HG02938 (cell line): ENCODE measurements at regions not wholly inside any gene's neighbourhood (a gene's known extent, or its start where the extent isn't known, plus 50 kb on each side); places are given as distances from the start of the nearest gene placed in this dataset.
"Not testable (repeated sequence)": the region's sequence is repeated elsewhere in the genome, so short reads cannot be mapped to it uniquely, and the experiment has no call there.

ENCODE experiments used
- ATAC-seq: cut with Tn5 transposase; IDR thresholded peaks from one replicate; pipeline ENCODE4 v1.9.1; 2021; ENCODE audit warnings: mild to moderate bottlenecking, moderate library complexity; ENCODE audit not compliant: unreplicated experiment

DNA sequence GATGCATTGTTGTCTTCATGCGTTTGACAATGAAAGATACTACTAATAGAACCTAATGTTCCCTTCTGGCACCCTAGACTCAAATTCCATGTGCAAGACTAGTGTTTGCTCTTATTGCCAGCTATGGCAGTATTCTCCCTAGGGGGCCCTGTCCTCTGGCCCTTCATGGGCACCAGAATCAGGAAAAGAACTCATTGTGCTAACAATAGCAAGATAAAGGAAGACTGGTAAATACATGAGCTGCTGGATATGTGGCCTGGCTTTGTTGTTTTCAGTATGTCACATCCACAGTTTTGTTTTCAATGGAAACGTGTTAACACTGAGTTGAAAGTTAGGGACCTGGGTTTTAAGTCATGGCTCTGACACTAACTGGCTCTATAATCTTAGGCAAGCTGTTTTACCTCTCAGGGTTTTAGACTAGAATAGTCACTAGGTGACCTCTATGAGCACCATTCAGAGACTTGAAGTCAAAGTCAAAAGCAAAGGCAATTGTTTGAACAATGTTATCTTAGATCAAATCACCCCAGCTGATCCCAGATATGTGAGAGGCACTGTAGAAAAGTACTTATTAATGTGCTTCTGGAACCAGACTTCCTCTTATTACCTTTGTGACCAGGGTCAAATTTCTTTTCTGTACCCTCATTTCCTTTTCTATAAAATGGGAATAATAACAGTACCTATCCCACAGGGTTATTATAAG, 253.7 kb upstream of the DIAPH2 start:
- no peak for ATAC-seq

DNA sequence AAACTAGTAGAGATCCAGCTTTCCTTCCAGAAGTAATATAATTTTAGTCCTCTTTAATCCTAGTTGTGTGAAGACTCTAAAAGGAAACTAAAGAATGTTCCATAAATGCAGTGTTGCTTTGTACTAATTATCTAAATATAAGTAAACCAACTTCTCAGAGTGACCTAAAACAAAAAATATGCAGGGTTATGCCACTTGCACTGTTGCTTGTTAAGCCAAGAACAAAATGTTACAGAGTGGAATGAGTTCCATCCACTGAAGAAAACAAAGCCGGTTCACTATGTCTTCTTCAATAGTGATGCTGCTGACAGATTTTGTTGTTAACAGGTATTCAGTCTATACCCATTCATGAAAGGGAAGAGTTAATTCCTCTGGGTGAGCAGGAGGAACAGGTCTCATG, 252.0 kb upstream of the DIAPH2 start:
- no peak for ATAC-seq

DNA sequence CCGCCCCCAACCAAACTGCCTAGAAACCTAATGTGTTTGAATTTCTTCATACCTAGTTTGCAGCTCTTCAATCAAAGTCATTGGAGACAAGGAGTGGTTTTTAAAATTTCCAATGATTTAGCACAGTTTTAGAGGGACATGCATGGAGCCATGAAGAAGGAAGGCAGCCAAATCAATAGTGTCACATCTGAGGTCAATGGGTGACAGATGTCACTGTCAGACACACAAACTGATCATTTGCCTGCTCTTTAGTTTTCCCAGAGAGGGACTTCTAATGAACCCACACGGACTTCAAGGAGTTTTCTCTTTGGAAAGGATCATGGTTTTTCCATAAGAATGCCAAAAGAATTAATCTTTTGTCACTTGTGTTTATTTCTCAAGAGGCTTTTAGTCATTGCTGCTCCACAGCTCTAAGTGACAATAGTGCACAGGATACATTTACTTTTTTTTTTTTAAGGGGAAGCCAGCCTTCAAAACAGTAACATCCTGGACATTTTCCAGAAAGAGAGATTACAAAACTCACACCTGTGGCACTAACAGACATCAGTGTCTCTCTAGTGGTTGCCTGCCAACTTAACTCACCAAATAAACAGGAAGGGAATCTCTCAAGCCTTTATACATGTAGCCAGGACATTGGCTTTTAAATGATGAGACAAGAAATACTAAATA, 251.1 kb upstream of the DIAPH2 start:
- no peak for ATAC-seq

DNA sequence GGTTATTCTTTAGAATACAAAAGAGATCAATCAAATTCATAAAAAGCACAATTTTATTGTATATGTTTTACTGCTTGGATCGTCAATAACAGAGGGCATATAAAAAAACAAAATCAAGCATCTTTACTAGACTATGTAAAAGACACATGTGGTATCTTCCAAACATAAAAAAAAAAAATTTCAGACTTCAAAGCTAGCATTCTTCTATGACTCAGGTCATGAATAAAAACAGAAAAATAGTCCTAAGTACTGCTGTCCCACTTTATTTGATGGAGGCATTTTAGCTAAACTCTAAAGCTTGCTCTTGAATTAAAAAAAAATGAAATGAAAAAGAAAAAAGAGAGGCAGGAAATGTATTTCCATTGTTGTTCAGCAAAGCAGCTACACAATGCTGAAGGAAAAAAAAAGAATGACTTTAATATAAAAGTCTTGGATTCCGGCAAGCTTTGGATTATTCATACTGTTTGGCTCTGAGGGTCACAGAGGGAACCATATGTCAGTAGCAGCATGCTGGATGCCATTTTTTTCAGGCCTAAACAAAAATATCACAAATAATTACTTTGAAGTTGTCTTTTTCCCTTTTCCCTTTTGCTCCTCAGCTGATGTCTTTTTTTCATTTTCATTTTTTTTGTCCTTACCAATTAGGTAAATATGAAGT, 249.1 kb upstream of the DIAPH2 start:
- no peak for ATAC-seq

DNA sequence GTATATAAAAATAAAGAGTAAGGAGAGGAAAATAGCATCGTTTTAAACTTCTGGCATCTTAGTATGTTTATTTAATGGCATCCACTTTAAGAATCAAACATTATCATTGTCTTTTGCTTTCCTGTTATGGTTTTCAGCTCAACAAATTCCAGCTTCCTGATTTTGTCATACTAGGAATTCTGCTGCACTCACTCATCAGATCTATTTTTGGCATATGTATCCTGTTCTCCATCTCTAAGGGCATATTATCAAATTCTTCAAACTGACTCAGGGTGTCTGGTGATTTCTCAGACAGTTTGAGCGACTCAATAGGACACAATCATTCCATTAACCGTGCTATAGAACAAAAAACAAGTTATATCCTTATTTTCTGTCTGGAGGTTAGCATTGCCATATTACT, 248.5 kb upstream of the DIAPH2 start:
- ATAC-seq, result no peak

DNA sequence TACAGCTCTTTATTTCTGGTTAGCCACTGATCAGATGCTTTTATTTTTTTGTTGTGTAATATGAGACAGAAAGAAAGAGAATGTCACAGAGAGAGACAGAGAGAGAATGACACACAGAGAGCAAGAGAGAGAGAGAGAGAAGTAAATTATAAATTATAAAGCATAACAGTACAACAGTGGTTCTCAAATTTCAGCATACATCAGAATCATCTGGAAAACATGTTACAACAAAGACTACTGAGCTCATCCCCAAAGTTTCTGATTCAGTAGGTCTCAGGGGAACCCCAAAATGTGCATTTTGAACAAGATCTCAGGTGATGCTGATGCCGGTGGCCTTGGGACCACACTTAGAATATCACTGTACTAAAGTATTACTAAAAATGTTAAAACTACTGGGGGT, 245.8 kb upstream of the DIAPH2 start:
- no peak for ATAC-seq

DNA sequence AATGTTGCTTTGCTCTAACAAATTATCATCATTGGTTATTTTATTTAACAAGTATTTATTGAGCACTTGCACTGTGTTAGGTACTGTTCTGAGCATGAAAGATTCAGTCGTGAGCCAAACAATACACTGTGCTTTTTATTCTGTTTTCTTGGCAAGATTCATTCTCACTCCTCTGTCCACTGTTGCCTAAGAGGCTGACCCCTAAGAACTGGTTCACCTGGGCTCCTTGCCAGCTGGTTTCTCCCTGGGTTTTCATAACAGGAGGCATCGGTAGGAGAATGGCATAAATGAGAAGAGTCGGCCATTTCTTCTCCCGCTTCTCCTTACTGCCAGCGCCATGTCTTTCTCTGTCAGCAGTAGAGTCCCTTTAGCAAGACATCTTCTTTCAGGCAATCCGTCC, 243.7 kb upstream of the DIAPH2 start:
- ATAC-seq, result no peak

DNA sequence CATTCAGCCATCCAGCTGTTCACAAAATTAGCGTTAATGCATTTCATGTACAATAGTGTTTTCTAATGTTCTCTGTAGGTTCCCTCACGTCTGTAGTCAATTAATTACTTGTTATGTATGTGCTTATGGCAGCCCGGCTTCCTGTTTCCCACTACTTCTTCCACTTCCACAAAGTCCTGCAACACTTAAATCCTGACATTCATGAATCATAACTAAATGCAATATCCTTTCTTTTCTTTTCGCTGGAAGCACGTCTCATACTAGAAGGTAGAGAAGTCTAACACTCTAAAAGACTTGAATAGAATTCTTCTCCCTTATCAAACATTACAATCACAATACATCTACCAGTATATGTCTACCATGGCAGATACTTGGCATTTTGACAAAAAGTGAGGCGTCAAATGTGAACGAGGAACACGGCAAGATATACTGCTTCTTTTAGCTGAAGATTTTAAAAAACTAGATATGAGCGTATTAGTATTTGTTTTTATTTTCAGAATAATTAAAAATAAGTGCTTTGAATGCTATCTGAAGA, 239.0 kb upstream of the DIAPH2 start:
- no peak for ATAC-seq

DNA sequence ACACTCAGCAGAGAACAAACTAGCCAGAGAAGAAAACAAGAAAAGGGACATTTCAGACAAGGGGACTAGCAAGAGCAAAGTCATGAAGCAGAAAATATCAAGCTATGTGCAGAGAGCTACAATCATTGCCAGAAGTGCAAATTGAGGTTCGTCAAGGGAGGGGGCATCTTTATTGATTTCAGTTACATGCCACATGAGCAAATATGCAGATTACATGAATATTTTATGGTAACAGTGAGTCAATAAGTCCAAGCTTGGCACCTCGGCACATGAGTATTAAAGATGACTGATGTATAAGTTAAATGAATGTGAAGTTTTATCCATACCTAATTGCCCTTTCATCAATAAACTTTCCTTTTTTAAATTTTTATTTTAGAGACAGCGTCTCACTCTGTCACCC, 238.1 kb upstream of the DIAPH2 start:
- no peak for ATAC-seq

DNA sequence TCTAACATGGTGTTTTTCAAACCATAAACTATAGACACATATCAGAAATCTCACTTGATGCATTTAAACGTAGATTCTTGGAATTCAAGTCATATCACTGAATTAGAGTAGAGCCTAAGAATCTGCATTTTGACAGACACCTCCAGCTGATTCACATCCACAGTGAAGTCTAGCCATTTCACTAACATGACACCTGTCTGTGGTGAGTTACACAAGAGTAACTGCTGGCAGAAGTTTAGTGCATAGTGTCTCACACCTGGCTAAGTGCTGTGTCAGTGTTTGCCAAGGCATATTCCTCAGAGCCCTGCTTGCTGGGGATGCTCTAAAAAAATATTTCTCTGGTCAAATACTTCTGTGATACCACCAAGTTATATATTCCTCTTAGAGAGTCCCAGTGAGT, 237.5 kb upstream of the DIAPH2 start:
- no peak for ATAC-seq

DNA sequence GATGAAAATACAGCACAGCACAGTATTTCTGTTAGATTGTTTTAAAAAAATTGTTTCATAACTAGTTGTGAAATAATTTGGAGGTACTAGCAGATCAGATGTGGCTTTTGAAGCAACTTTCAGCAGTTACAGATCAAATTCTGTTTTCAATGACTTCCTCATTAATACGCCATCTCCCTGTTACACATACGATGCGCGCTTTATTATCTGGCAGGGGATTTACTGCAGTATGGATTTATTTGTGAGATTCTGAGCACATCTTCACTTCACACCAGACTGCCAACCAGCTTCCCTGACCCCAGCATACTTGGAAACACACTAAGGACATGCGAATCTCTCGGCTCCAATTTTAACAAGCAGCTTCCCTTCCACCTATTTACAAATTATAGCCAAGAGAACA, 235.5 kb upstream of the DIAPH2 start:
- no peak for ATAC-seq

DNA sequence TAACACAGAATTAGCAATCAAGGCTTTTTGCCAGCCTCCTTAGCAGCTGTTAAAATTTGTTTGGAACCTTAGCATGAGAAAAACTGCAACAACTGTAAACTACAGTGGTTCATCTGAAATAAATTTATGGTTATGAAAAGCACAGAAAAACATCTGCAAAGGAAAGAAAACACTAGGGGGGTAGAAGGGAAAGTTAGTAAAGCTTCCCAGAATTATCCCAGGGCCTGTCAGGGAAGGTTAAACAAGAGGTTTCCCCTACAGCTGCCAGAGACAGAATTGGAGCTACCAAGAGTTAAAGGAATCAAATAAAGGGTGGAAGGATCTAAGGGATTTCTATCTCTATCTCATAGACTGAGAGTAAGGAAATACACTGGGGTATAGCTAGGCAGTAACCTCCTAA, 234.7 kb upstream of the DIAPH2 start:
- ATAC-seq, result no peak

DNA sequence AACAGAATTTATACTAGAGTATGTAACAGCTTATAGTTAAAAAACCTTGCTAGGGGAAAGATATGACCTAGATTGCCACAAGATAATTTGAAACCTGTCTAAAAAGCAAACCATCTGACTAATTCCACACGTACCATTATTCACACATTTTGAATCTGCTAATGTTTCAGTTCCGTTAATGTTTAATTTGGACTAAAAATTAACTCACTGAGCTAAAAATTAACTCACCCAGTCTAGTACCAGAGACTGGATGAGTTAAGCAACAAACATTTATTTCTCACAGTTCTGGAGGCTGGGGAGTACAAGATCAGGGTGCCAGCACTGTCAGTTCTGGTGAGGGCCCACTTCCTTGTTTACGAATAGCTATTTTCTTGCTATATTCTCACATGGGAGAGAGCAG, 231.5 kb upstream of the DIAPH2 start:
- peak; percentile 88 for ATAC-seq

DNA sequence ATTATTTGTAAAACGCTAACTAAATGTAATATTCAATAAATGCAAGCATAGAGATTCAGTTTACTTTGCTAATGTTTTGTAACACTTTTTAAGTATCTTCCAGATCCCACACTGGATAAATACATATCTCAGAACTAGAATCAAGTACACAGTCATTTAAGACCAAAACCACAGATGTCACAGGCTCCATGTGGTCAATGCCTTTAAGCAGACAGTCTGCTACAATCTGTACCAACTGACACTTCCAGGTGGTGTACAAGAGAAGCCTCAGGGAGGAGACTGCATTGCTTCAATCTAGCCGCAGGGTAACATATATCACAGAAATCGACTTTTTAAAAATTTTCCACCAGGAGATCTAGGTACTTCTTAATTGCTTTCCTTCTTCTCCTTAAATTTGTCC, 229.6 kb upstream of the DIAPH2 start:
- ATAC-seq, result peak; percentile 36

DNA sequence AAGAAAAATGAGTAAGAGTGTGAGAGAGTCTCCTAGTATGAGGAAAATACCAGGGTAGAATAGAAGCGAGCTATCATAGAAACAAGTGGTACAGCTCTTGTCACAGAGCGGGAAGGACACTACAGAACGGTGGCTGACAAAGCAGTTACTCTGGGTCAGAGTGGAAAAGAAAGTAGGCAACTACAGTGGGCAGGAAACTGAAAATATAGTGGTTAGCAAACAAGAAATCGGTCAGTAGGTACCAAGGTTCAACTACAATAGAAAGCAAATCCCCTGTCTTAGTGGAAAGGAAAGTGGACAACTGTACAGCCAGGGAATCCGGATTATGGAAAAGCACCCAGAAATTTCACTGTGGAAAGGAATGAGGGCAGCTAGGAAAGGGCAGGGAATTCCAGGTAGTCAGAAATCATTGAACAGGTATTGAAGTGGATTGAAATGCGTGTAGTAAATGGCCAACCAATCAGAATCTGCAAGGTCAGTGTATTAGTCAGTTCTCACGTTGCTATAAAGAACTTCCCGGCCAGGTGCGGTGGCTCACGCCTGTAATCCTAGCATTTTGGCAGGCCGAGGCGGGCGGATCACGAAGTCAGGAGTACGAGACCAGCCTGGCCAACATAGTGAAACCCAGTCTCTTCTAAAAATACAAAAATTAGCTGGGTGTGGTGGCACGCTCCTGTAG, 219.6 kb upstream of the DIAPH2 start:
- ATAC-seq, result no peak

DNA sequence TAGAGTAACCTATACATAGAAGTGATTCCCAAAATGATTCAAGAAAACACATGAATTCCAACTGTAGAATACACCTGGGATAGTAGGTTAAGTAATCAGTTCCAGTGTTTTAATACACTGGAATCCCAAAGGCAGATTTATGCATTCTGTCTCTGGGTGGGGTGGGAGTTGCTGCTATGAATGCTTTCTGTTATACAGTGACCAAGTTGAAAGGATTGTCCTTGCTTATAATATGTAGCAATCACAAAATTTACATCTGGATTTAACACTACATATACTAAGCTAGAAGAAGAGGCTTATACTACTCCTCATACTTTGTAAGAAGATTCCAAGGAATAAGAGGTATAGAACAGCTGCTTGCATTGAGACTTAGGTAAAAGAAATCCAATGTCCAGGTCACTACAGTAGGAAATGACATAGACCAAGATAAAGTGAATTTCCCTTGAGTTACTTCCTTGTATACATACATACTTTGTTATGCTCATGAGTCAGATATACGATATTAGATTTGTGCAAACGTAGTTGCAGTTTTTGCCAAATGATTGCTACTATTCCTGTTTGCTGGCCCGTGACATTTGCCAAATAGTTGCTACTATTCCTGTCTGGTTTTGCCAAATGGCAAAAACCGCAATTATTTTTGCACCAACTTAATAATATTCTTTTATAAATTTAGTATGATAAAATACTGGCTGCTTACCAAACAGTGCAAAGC, 210.5 kb upstream of the DIAPH2 start:
- ATAC-seq, result no peak

DNA sequence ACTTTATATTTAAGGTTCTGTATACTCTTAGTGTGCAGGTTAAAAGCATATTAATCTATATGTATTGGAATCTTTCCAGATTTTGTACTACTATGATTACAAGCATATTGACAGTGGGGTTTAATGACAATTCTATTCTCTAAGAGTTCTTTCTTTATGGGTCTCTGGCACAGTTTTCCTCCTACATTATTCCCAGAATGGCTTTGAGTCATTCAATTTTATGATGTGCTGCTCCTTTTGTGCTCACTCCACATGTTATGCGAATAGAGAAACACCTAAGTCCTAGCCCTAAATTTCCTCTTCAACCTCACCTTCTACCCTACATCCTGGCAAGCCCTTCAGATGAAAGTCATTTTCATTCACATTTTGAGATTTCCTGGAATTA, 209.9 kb upstream of the DIAPH2 start:
- no peak for ATAC-seq

DNA sequence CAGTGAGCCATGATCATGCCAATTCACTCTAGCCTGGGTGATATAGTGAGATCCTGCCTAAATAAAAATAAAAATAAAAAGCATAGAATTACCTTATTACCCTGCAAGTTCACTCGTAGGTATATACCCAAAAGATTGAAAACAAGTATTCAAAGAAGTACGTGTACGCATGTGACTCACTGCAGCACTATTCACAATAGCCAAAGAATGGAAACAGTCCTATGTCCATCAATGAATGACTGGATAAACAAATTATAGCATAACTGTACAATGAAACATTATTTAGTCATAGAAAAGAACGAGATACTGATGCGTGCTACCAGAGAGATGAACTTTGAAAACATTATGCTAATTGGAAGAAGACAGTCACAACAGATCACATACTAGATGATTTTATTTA, 204.6 kb upstream of the DIAPH2 start:
- no peak for ATAC-seq

DNA sequence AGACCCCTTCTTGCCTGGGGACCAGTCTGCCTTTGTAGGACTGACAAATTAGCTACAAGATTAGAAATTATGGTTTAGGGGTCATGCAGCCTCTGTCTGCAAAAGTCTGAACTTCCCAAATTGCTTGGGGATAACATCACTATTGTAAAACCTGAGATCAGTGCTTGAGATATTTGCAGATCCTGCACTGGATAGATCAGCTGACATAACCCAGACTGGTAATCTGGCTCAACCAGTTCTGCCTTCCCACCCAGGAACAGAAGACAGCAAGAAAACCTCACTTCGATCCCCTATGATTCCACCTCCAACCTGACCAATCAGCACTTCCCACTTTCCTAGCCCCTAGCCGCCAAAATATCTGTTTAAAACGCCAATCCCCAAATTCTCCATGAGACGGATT, 202.8 kb upstream of the DIAPH2 start:
- ATAC-seq, result no peak

DNA sequence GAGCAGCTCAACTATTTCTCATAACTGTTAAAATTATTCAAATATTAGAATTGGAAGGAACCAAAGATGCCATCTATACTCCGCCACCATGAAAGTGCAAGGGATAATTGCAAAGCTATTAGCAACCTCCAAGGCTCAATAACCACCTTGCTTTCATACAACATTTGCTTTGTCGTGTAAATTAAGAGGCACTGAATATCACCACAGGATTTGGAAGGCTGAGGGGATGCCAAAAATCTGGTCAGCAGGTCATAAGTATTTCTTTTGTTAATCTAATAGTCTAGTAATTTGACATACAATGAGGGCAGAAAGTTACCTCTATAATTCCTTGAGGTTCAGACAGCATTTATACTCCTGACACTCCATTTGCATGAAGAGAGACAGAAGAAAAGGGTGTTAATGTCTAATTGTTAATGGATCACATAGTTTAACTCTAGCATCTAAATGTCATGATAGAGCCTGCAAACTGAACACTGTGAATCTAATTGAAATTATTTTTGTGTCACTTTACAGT, 200.9 kb upstream of the DIAPH2 start:
- ATAC-seq, result no peak

DNA sequence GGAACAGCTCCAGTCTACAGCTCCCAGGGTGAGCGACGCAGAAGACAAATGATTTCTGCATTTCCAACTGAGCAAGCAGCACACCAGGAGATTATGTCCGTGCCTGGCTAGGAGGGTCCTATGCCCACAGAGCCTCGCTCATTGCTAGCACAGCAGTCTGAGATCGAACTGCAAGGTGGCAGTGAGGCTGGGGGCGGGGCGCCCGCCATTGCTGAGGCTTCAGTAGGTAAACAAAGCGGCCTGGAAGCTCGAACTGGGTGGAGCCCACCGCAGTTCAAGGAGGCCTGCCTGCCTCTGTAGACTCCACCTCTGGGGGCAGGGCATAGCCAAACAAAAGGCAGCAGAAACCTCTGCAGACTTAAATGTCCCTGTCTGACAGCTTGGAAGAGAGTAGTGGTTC, 198.0 kb upstream of the DIAPH2 start:
- ATAC-seq, result not testable (repeated sequence)
